ENCODE measurements at regions not wholly inside any gene's neighbourhood (a gene's known extent, or its start where the extent isn't known, plus 50 kb on each side); places are given as distances from the start of the nearest gene placed in this dataset.

GRCh38 chr1:187157552-187157951 is 328.8 kb downstream of the PLA2G4A start:
- H3K9me3 ChIP-seq (replicated peaks; ENCODE audit: low read length) = peaks cover 4% of the 10 kb centered on the region
- H3K36me3 ChIP-seq (ENCODE audit: insufficient read depth, low read length) = no peaks in the 10 kb centered on the region
- H3K9ac ChIP-seq (ENCODE audit: low read depth, low read length) = no peak overlapping the region
- no peak overlapping the region for H3K4me3 ChIP-seq (ENCODE audit: low read length)
- no peaks in the 10 kb centered on the region for H3K4me1 ChIP-seq (ENCODE audit: control insufficient read depth, insufficient read depth, low read length)
- no peaks in the 10 kb centered on the region for H3K27me3 ChIP-seq (ENCODE audit: control insufficient read depth, insufficient read depth, low read length)
- no peak overlapping the region for H3K4me2 ChIP-seq (ENCODE audit: low read length)

- no peaks in the 10 kb centered on the region for H3K27me3 ChIP-seq (ENCODE audit: control insufficient read depth, insufficient read depth, low read length)
- H3K4me1 ChIP-seq (ENCODE audit: control insufficient read depth, insufficient read depth, low read length) = no peaks in the 10 kb centered on the region
- H3K4me2 ChIP-seq (ENCODE audit: low read length) = no peak overlapping the region
- H3K9me3 ChIP-seq (replicated peaks; ENCODE audit: low read length) = peaks cover 7% of the 10 kb centered on the region
- H3K36me3 ChIP-seq (ENCODE audit: insufficient read depth, low read length) = no peaks in the 10 kb centered on the region
- no peak overlapping the region for H3K9ac ChIP-seq (ENCODE audit: low read depth, low read length)
- no peak overlapping the region for H3K4me3 ChIP-seq (ENCODE audit: low read length)
These were observed 338.8 kb downstream of the PLA2G4A start for GRCh38 chr1:187167555-187167954.

- Histone ChIP-seq H3K4me1 (ENCODE audit: control insufficient read depth, insufficient read depth, low read length) (no peaks in the 10 kb centered on the region), H3K4me3 (ENCODE audit: low read length) (no peak overlapping the region), H3K9ac (ENCODE audit: low read depth, low read length) (no peak overlapping the region), H3K9me3 (replicated peaks; ENCODE audit: low read length) (peaks cover 7% of the 10 kb centered on the region), H3K4me2 (ENCODE audit: low read length) (no peak overlapping the region), H3K27me3 (ENCODE audit: control insufficient read depth, insufficient read depth, low read length) (no peaks in the 10 kb centered on the region), H3K36me3 (ENCODE audit: insufficient read depth, low read length) (no peaks in the 10 kb centered on the region)
These were observed 339.5 kb downstream of the PLA2G4A start for GRCh38 chr1:187168297-187168696.

- no peaks in the 10 kb centered on the region for H3K36me3 ChIP-seq (ENCODE audit: insufficient read depth, low read length)
- no peak overlapping the region for H3K9ac ChIP-seq (ENCODE audit: low read depth, low read length)
- no peaks in the 10 kb centered on the region for H3K4me1 ChIP-seq (ENCODE audit: control insufficient read depth, insufficient read depth, low read length)
- H3K4me2 ChIP-seq (ENCODE audit: low read length) = no peak overlapping the region
- no peak overlapping the region for H3K4me3 ChIP-seq (ENCODE audit: low read length)
- no peaks in the 10 kb centered on the region for H3K27me3 ChIP-seq (ENCODE audit: control insufficient read depth, insufficient read depth, low read length)
- no peaks in the 10 kb centered on the region for H3K9me3 ChIP-seq (replicated peaks; ENCODE audit: low read length)
These were observed 356.6 kb downstream of the PLA2G4A start for GRCh38 chr1:187185389-187185788.

- Histone ChIP-seq H3K9me3 (replicated peaks; ENCODE audit: low read length) (no peaks in the 10 kb centered on the region), H3K4me3 (ENCODE audit: low read length) (no peak overlapping the region), H3K27me3 (ENCODE audit: control insufficient read depth, insufficient read depth, low read length) (no peaks in the 10 kb centered on the region), H3K4me2 (ENCODE audit: low read length) (no peak overlapping the region), H3K9ac (ENCODE audit: low read depth, low read length) (no peak overlapping the region), H3K4me1 (ENCODE audit: control insufficient read depth, insufficient read depth, low read length) (no peaks in the 10 kb centered on the region), H3K36me3 (ENCODE audit: insufficient read depth, low read length) (no peaks in the 10 kb centered on the region)
These were observed 368.9 kb downstream of the PLA2G4A start for GRCh38 chr1:187197685-187198084.

GRCh38 chr1:187203257-187203656 is 374.5 kb downstream of the PLA2G4A start:
- Histone ChIP-seq H3K9me3 (replicated peaks; ENCODE audit: low read length) (no peaks in the 10 kb centered on the region), H3K4me1 (ENCODE audit: control insufficient read depth, insufficient read depth, low read length) (no peaks in the 10 kb centered on the region), H3K4me3 (ENCODE audit: low read length) (no peak overlapping the region), H3K36me3 (ENCODE audit: insufficient read depth, low read length) (no peaks in the 10 kb centered on the region), H3K9ac (ENCODE audit: low read depth, low read length) (no peak overlapping the region), H3K27me3 (ENCODE audit: control insufficient read depth, insufficient read depth, low read length) (no peaks in the 10 kb centered on the region), H3K4me2 (ENCODE audit: low read length) (no peak overlapping the region)

- no peak overlapping the region for H3K4me3 ChIP-seq (ENCODE audit: low read length)
- no peaks in the 10 kb centered on the region for H3K4me1 ChIP-seq (ENCODE audit: control insufficient read depth, insufficient read depth, low read length)
- no peak overlapping the region for H3K4me2 ChIP-seq (ENCODE audit: low read length)
- H3K9me3 ChIP-seq (replicated peaks; ENCODE audit: low read length) = no peaks in the 10 kb centered on the region
- no peaks in the 10 kb centered on the region for H3K36me3 ChIP-seq (ENCODE audit: insufficient read depth, low read length)
- no peak overlapping the region for H3K9ac ChIP-seq (ENCODE audit: low read depth, low read length)
- no peaks in the 10 kb centered on the region for H3K27me3 ChIP-seq (ENCODE audit: control insufficient read depth, insufficient read depth, low read length)
These were observed 383.6 kb downstream of the PLA2G4A start for GRCh38 chr1:187212377-187212776.

GRCh38 chr1:187226396-187226795 is 397.6 kb downstream of the PLA2G4A start:
- Histone ChIP-seq H3K36me3 (ENCODE audit: insufficient read depth, low read length) (no peaks in the 10 kb centered on the region), H3K4me3 (ENCODE audit: low read length) (no peak overlapping the region), H3K4me1 (ENCODE audit: control insufficient read depth, insufficient read depth, low read length) (no peaks in the 10 kb centered on the region), H3K27me3 (ENCODE audit: control insufficient read depth, insufficient read depth, low read length) (no peaks in the 10 kb centered on the region), H3K9ac (ENCODE audit: low read depth, low read length) (no peak overlapping the region), H3K4me2 (ENCODE audit: low read length) (no peak overlapping the region), H3K9me3 (replicated peaks; ENCODE audit: low read length) (no peaks in the 10 kb centered on the region)

GRCh38 chr1:187228790-187229189 is 400.0 kb downstream of the PLA2G4A start:
- H3K4me1 ChIP-seq (ENCODE audit: control insufficient read depth, insufficient read depth, low read length) = no peaks in the 10 kb centered on the region
- H3K4me3 ChIP-seq (ENCODE audit: low read length) = no peak overlapping the region
- no peaks in the 10 kb centered on the region for H3K27me3 ChIP-seq (ENCODE audit: control insufficient read depth, insufficient read depth, low read length)
- H3K9ac ChIP-seq (ENCODE audit: low read depth, low read length) = no peak overlapping the region
- no peaks in the 10 kb centered on the region for H3K36me3 ChIP-seq (ENCODE audit: insufficient read depth, low read length)
- no peak overlapping the region for H3K4me2 ChIP-seq (ENCODE audit: low read length)
- no peaks in the 10 kb centered on the region for H3K9me3 ChIP-seq (replicated peaks; ENCODE audit: low read length)

GRCh38 chr1:187229496-187229895 is 400.7 kb downstream of the PLA2G4A start:
- Histone ChIP-seq H3K4me2 (ENCODE audit: low read length) (no peak overlapping the region), H3K36me3 (ENCODE audit: insufficient read depth, low read length) (no peaks in the 10 kb centered on the region), H3K4me3 (ENCODE audit: low read length) (no peak overlapping the region), H3K9me3 (replicated peaks; ENCODE audit: low read length) (no peaks in the 10 kb centered on the region), H3K27me3 (ENCODE audit: control insufficient read depth, insufficient read depth, low read length) (no peaks in the 10 kb centered on the region), H3K4me1 (ENCODE audit: control insufficient read depth, insufficient read depth, low read length) (no peaks in the 10 kb centered on the region), H3K9ac (ENCODE audit: low read depth, low read length) (no peak overlapping the region)

GRCh38 chr1:187234706-187235105 is 406.0 kb downstream of the PLA2G4A start:
- H3K27me3 ChIP-seq (ENCODE audit: control insufficient read depth, insufficient read depth, low read length) = no peaks in the 10 kb centered on the region
- no peak overlapping the region for H3K9ac ChIP-seq (ENCODE audit: low read depth, low read length)
- H3K9me3 ChIP-seq (replicated peaks; ENCODE audit: low read length) = no peaks in the 10 kb centered on the region
- no peak overlapping the region for H3K4me3 ChIP-seq (ENCODE audit: low read length)
- no peaks in the 10 kb centered on the region for H3K4me1 ChIP-seq (ENCODE audit: control insufficient read depth, insufficient read depth, low read length)
- no peaks in the 10 kb centered on the region for H3K36me3 ChIP-seq (ENCODE audit: insufficient read depth, low read length)
- H3K4me2 ChIP-seq (ENCODE audit: low read length) = no peak overlapping the region

- H3K4me3 ChIP-seq (ENCODE audit: low read length) = no peak overlapping the region
- H3K4me1 ChIP-seq (ENCODE audit: control insufficient read depth, insufficient read depth, low read length) = no peaks in the 10 kb centered on the region
- H3K9me3 ChIP-seq (replicated peaks; ENCODE audit: low read length) = no peaks in the 10 kb centered on the region
- no peaks in the 10 kb centered on the region for H3K27me3 ChIP-seq (ENCODE audit: control insufficient read depth, insufficient read depth, low read length)
- no peaks in the 10 kb centered on the region for H3K36me3 ChIP-seq (ENCODE audit: insufficient read depth, low read length)
- H3K9ac ChIP-seq (ENCODE audit: low read depth, low read length) = no peak overlapping the region
- no peak overlapping the region for H3K4me2 ChIP-seq (ENCODE audit: low read length)
These were observed 407.4 kb downstream of the PLA2G4A start for GRCh38 chr1:187236199-187236598.
